IPS DF 19.7 (cell line): ENCODE measurements at regions not wholly inside any gene's neighbourhood (a gene's known extent, or its start where the extent isn't known, plus 50 kb on each side); places are given as distances from the start of the nearest gene placed in this dataset.
"Not testable (repeated sequence)": the region's sequence is repeated elsewhere in the genome, so short reads cannot be mapped to it uniquely, and the experiment has no call there.

Experiments
- DNase-seq: peaks from one replicate; pipeline ENCODE4 v3.0.0-alpha.2; 2013; ENCODE audit warnings: low read depth, low spot score

- DNase-seq: no peak
Observed at GRCh38 chr9:81028504-81028903, 660.8 kb downstream of the TLE1 start.

GRCh38 chr9:81022177-81022576 is 667.2 kb downstream of the TLE1 start:
- DNase-seq: no peak

GRCh38 chr9:81014945-81015344 is 674.4 kb downstream of the TLE1 start:
- DNase-seq: not testable (repeated sequence)

GRCh38 chr9:81013191-81013590 is 676.2 kb downstream of the TLE1 start:
- not testable (repeated sequence) for DNase-seq

- DNase-seq: no peak
Observed at GRCh38 chr9:81002906-81003305, 686.4 kb downstream of the TLE1 start.

- DNase-seq: no peak
Observed at GRCh38 chr9:81002242-81002641, 687.1 kb downstream of the TLE1 start.

GRCh38 chr9:80995759-80996158 is 693.6 kb downstream of the TLE1 start:
- DNase-seq: no peak

GRCh38 chr9:80994892-80995291 is 694.5 kb downstream of the TLE1 start:
- no peak for DNase-seq

- not testable (repeated sequence) for DNase-seq
Observed at GRCh38 chr9:80985595-80985994, 703.8 kb downstream of the TLE1 start.

GRCh38 chr9:80976403-80976802 is 712.9 kb downstream of the TLE1 start:
- no peak for DNase-seq

GRCh38 chr9:80970377-80970776 is 719.0 kb downstream of the TLE1 start:
- DNase-seq: not testable (repeated sequence)

- DNase-seq: no peak
Observed at GRCh38 chr9:80968611-80969010, 720.7 kb downstream of the TLE1 start.

GRCh38 chr9:80964914-80965313 is 724.4 kb downstream of the TLE1 start:
- no peak for DNase-seq

- DNase-seq: no peak
Observed at GRCh38 chr9:80964374-80964773, 725.0 kb downstream of the TLE1 start.

- no peak for DNase-seq
Observed at GRCh38 chr9:80957801-80958200, 731.5 kb downstream of the TLE1 start.

- DNase-seq: no peak
Observed at GRCh38 chr9:80954521-80954920, 734.8 kb downstream of the TLE1 start.

- DNase-seq: no peak
Observed at GRCh38 chr9:80952363-80952922, 736.9 kb downstream of the TLE1 start.

GRCh38 chr9:80951675-80952074 is 737.7 kb downstream of the TLE1 start:
- DNase-seq: no peak

GRCh38 chr9:80948876-80949275 is 740.5 kb downstream of the TLE1 start:
- no peak for DNase-seq

GRCh38 chr9:80948066-80948465 is 741.3 kb downstream of the TLE1 start:
- no peak for DNase-seq

- DNase-seq: no peak
Observed at GRCh38 chr9:80946496-80947170, 742.7 kb downstream of the TLE1 start.

- DNase-seq: no peak
Observed at GRCh38 chr9:80945436-80945835, 743.9 kb downstream of the TLE1 start.

GRCh38 chr9:80937645-80938044 is 751.7 kb downstream of the TLE1 start:
- DNase-seq: no peak

- DNase-seq: no peak
Observed at GRCh38 chr9:80934095-80934494, 755.3 kb downstream of the TLE1 start.
